GM10248 (cell line): ENCODE measurements at regions not wholly inside any gene's neighbourhood (a gene's known extent, or its start where the extent isn't known, plus 50 kb on each side); places are given as distances from the start of the nearest gene placed in this dataset.
"Not testable (repeated sequence)": the region's sequence is repeated elsewhere in the genome, so short reads cannot be mapped to it uniquely, and the experiment has no call there.

Experiments
- CTCF ChIA-PET: fragments of 300-600 bp; sonication (Branson Sonifier 250); formaldehyde crosslinking; extraction: SDS; loops from one replicate; lab custom pipeline; 2021; ENCODE audit warnings: antibody characterized with exemption; lab: Yijun Ruan, JAX
- POLR2A ChIA-PET: fragments of 350-650 bp; sonication (Branson Sonifier 250); formaldehyde crosslinking; extraction: SDS; loops from one replicate; lab custom pipeline; 2020; ENCODE audit warnings: antibody characterized with exemption; lab: Yijun Ruan, JAX
- DNase-seq: peaks from one replicate; pipeline ENCODE4 v3.0.0; 2012; ENCODE audit errors: extremely low spot score
- CTCF ChIP-seq: IDR thresholded peaks from 2 replicates; pipeline ENCODE4 v1.5.1; 2012; ENCODE audit warnings: mild to moderate bottlenecking, low read depth; ENCODE audit errors: extremely low read depth, missing control alignments, control extremely low read depth

- CTCF ChIA-PET, result interaction anchor here (1.3 kb wide), 1 partner anchor 94 kb away, joined by 3 read pairs; no protein-coding TSS in a partner anchor
- no peak for DNase-seq
- POLR2A ChIA-PET, result no interaction called here
- no peak for TF ChIP-seq CTCF
Measured at GRCh38 chr15:45799508-45799907, 164.7 kb downstream of the SQOR start.

DNA sequence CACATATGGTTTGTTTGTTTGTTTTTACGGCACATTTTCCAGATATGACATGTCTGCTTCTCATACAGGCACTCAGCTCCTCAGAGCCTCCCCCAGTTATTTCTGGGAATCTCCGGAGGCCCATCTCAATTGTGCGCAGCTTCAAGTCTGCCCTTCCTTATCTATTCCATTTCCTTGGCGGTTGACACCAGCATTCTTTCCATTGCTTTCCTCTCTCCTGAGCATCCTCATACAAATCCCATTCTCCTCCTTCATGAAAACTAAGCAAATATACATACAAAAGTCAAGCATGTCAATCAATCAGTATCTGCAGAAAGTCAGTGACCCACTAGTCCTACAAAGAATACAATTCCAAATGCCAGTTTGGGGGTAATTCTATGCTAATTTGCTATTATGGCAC, 166.7 kb downstream of the SQOR start:
- no peak for DNase-seq
- TF ChIP-seq CTCF, result no peak
- CTCF ChIA-PET, result interaction anchor here (1.0 to 1.6 kb wide), 2 partner anchors 96 to 103 kb away, joined by 3 read pairs; no protein-coding TSS in a partner anchor
- POLR2A ChIA-PET, result no interaction called here

- TF ChIP-seq CTCF, result no peak
- CTCF ChIA-PET, result interaction anchor here (1.0 to 2.1 kb wide), 3 partner anchors 12 to 104 kb away, joined by 3 to 10 read pairs (median 3); no protein-coding TSS in a partner anchor
- POLR2A ChIA-PET, result no interaction called here
- DNase-seq, result no peak
Measured at GRCh38 chr15:45802140-45802539, 167.3 kb downstream of the SQOR start.

- DNase-seq, result no peak
- CTCF ChIA-PET, result interaction anchor here (2.1 to 2.2 kb wide), 2 partner anchors 9 to 14 kb away, joined by 7 to 10 read pairs; no protein-coding TSS in a partner anchor
- POLR2A ChIA-PET, result no interaction called here
- no peak for TF ChIP-seq CTCF
Measured at GRCh38 chr15:45804028-45804427, 169.2 kb downstream of the SQOR start.

- POLR2A ChIA-PET, result no interaction called here
Measured at GRCh38 chr15:45810201-45810600, 175.4 kb downstream of the SQOR start.

GRCh38 chr15:45812200-45812599, 177.4 kb downstream of the SQOR start:
- CTCF ChIA-PET, result interaction anchor here (0.7 to 1.0 kb wide), 2 partner anchors 9 to 16 kb away, joined by 3 read pairs; no protein-coding TSS in a partner anchor
- TF ChIP-seq CTCF, result no peak

More at GRCh38 chr15:45810201-45810600, 175.4 kb downstream of the SQOR start:
- TF ChIP-seq CTCF, result no peak
- DNase-seq, result no peak
- CTCF ChIA-PET, result interaction anchor here (1.6 kb wide), 1 partner anchor 15 kb away, joined by 3 read pairs; no protein-coding TSS in a partner anchor

DNA sequence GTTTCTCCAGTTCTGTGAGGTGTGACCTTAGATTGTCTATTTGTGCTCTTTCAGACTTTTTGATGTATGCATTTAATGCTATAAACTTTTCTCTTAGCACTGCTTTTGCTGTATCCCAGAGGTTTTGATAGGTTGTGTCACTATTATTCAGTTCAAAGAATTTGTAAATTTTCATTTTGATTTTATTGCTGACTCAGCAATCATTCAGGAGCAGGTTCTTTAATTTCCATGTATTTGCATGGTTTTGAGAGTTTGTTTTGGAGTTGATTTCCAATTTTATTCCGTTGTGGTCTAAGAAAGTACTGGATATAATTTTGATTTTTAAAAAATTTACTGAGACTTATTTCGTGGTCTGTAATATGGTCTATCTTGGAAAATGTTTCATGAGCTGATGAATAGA, 182.7 kb downstream of the SQOR start:
- DNase-seq, CTCF ChIA-PET: not testable (repeated sequence)

More at GRCh38 chr15:45812200-45812599, 177.4 kb downstream of the SQOR start:
- POLR2A ChIA-PET, result no interaction called here
- DNase-seq, result no peak

More for the DNA sequence above, 182.7 kb downstream of the SQOR start:
- POLR2A ChIA-PET, result not testable (repeated sequence)
